Endothelial cell (in vitro differentiated cells): ENCODE measurements at regions not wholly inside any gene's neighbourhood (a gene's known extent, or its start where the extent isn't known, plus 50 kb on each side); places are given as distances from the start of the nearest gene placed in this dataset.

Experiments used
- DNase-seq: peaks from one replicate; pipeline ENCODE4 v3.0.0; 2021; ENCODE audit warnings: low spot score
- H3K27ac Mint-ChIP-seq: one replicate; pipeline ENCODE4 v1.8.0; 2021; ENCODE audit warnings: mixed read lengths, inconsistent platforms; ENCODE audit not compliant: unreplicated experiment
- H3K27me3 Mint-ChIP-seq: one replicate; pipeline ENCODE4 v1.8.0; 2021; ENCODE audit warnings: mild to moderate bottlenecking, moderate library complexity, mixed read lengths, inconsistent platforms; ENCODE audit not compliant: unreplicated experiment
- H3K36me3 Mint-ChIP-seq: one replicate; pipeline ENCODE4 v1.8.0; 2021; ENCODE audit warnings: mild to moderate bottlenecking, low read depth, mixed read lengths, inconsistent platforms; ENCODE audit not compliant: unreplicated experiment
- H3K4me1 Mint-ChIP-seq: one replicate; pipeline ENCODE4 v1.8.0; 2021; ENCODE audit warnings: mild to moderate bottlenecking, mixed read lengths, inconsistent platforms; ENCODE audit not compliant: unreplicated experiment
- H3K4me3 Mint-ChIP-seq: one replicate; pipeline ENCODE4 v1.8.0; 2021; ENCODE audit warnings: mild to moderate bottlenecking, mixed read lengths, inconsistent platforms; ENCODE audit not compliant: unreplicated experiment
- H3K9me3 Mint-ChIP-seq: one replicate; pipeline ENCODE4 v1.8.0; 2021; ENCODE audit warnings: mixed read lengths, inconsistent platforms; ENCODE audit not compliant: unreplicated experiment
- CTCF ChIP-seq: fragments of 200-600 bp; sonication (generic); IDR thresholded peaks from one replicate; pipeline ENCODE4 v1.5.0; 2021; ENCODE audit warnings: antibody characterized with exemption; ENCODE audit not compliant: unreplicated experiment

GRCh38 chr4:13184199-13184598 is 299.9 kb downstream of the RAB28 start:
- Mint-ChIP-seq H3K4me3 (no peak overlapping the region), H3K4me1 (peaks cover 5% of the 10 kb centered on the region), H3K36me3 (no peaks in the 10 kb centered on the region), H3K9me3 (no peaks in the 10 kb centered on the region), H3K27ac (no peak overlapping the region), H3K27me3 (peaks cover 1% of the 10 kb centered on the region)
- DNase-seq, result no peak
- no peak for TF ChIP-seq CTCF

DNA sequence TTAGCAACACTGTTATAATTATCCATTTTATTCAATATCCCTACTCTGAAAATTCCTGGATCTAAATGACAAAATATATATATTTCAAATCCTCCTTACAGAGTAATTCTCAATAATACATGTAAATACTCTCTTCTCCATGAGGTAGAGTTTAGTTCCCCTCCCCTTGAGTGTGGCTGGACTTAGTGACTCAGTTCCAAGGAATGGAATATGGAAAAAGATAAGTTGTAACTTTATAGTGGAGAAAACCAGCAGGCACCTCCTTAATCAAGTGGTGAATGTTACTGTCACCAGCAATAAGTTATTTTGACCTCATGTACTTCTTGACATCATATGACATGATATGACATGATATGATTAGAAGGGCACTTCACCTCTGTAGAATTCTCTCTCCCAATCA is 302.0 kb downstream of the RAB28 start:
- no peaks in the 10 kb centered on the region for H3K4me1 Mint-ChIP-seq
- H3K27ac Mint-ChIP-seq, result no peak overlapping the region
- no peak for DNase-seq
- H3K9me3 Mint-ChIP-seq, result no peaks in the 10 kb centered on the region
- H3K36me3 Mint-ChIP-seq, result no peaks in the 10 kb centered on the region
- TF ChIP-seq CTCF, result no peak
- H3K27me3 Mint-ChIP-seq, result peaks cover 1% of the 10 kb centered on the region
- no peak overlapping the region for H3K4me3 Mint-ChIP-seq

- DNase-seq, result no peak
- Mint-ChIP-seq H3K36me3 (no peaks in the 10 kb centered on the region), H3K4me1 (peaks cover 3% of the 10 kb centered on the region), H3K4me3 (no peak overlapping the region), H3K27me3 (peaks cover 1% of the 10 kb centered on the region), H3K9me3 (no peaks in the 10 kb centered on the region), H3K27ac (no peak overlapping the region)
- no peak for TF ChIP-seq CTCF
Observed at GRCh38 chr4:13181681-13182080, 302.5 kb downstream of the RAB28 start.

DNA sequence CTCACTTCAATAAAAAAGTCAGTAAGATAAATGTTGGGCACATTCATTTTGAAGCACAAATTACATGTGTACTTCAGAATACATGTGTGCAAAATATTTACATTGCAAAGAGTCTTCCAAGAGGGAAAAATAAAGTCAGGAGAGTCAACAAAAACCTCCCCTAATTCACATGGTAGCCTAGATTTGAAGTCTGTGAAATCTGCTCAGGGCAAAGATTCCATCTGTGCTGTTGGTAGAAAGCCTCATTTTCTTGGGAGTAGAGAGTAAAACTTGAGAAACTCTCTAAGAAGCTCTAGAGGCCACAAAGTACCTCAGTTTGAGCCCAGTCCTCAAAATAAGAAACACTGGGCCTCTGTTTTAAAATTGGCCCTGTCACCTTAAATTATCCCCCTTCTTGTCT is 303.4 kb downstream of the RAB28 start:
- no peak for TF ChIP-seq CTCF
- DNase-seq, result no peak
- no peak overlapping the region for H3K4me3 Mint-ChIP-seq
- H3K36me3 Mint-ChIP-seq, result no peaks in the 10 kb centered on the region
- H3K27ac Mint-ChIP-seq, result no peak overlapping the region
- H3K4me1 Mint-ChIP-seq, result peaks cover 6% of the 10 kb centered on the region
- no peaks in the 10 kb centered on the region for H3K9me3 Mint-ChIP-seq
- peaks cover 3% of the 10 kb centered on the region for H3K27me3 Mint-ChIP-seq

DNA sequence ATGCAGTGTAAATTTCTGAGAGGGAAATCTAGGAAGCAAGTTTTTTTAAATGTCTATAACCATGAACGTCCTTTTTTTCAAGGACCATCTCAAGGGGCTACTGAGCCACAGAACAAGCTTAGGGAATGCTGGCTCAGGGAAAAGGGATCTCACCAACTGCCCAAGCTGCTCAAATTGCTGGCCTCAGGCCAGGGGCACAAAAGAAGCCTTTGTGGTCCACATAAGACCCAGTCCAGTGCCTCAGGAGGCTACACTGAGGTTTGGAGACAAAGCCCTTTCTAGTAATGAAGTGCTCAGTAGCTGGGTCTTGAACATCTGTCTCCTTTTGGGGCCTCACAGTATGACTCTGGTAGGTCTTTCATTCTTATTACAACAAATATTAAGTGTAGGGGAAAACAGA is 305.5 kb downstream of the RAB28 start:
- Mint-ChIP-seq H3K9me3 (no peaks in the 10 kb centered on the region), H3K27ac (no peak overlapping the region), H3K4me3 (no peak overlapping the region), H3K36me3 (no peaks in the 10 kb centered on the region), H3K27me3 (peaks cover 3% of the 10 kb centered on the region), H3K4me1 (peaks cover 6% of the 10 kb centered on the region)
- no peak for TF ChIP-seq CTCF
- DNase-seq, result no peak
